Coronary artery (tissue), 2 donors: ENCODE measurements at regions not wholly inside any gene's neighbourhood (a gene's known extent, or its start where the extent isn't known, plus 50 kb on each side); places are given as distances from the start of the nearest gene placed in this dataset.

Experiments
- DNase-seq: peaks from one replicate; pipeline ENCODE4 v3.0.0-alpha.2; 2017; ENCODE audit warnings: low spot score
- H3K27ac ChIP-seq, 2 donors: fragments of 200-600 bp; sonication (generic); one replicate each; pipeline ENCODE4 v1.5.1; 2016 to 2019
- H3K4me3 ChIP-seq: fragments of 200-600 bp; sonication (generic); 2 replicates; pipeline ENCODE4 v1.5.1; 2016; ENCODE audit warnings: mild to moderate bottlenecking, moderate library complexity
- TF ChIP-seq, protein P1 (sequence below): fragments of 200-600 bp; sonication (generic); IDR thresholded peaks from one replicate; pipeline ENCODE4 v1.5.1; 2019; ENCODE audit warnings: antibody characterized with exemption

GRCh38 chr4:18666322-18666721 is 644.8 kb upstream of the LCORL start:
- TF ChIP-seq, protein P1, sequence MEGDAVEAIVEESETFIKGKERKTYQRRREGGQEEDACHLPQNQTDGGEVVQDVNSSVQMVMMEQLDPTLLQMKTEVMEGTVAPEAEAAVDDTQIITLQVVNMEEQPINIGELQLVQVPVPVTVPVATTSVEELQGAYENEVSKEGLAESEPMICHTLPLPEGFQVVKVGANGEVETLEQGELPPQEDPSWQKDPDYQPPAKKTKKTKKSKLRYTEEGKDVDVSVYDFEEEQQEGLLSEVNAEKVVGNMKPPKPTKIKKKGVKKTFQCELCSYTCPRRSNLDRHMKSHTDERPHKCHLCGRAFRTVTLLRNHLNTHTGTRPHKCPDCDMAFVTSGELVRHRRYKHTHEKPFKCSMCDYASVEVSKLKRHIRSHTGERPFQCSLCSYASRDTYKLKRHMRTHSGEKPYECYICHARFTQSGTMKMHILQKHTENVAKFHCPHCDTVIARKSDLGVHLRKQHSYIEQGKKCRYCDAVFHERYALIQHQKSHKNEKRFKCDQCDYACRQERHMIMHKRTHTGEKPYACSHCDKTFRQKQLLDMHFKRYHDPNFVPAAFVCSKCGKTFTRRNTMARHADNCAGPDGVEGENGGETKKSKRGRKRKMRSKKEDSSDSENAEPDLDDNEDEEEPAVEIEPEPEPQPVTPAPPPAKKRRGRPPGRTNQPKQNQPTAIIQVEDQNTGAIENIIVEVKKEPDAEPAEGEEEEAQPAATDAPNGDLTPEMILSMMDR, result no peak
- DNase-seq, result no peak
- H3K4me3 ChIP-seq, result no peak overlapping the region
- no peak overlapping the region for H3K27ac ChIP-seq

DNA sequence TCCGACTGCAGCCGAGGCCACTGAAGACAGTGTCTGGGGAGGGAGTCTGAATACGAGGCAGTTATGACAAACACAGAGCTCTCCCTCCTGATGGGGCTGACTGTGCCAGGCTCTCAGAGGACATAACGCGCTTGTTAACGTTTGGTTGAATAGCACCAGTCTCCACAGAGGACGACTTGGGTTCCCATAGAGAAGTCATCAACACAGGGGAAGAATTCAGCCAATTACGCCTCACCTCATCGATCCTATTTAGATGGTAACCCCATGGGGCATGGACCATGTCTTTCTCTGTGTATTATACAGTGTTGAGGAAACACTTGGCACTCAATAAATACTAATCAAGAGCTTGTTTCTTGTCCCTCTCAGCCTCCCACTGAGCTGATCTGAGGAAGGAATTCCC is 642.6 kb upstream of the LCORL start:
- Histone ChIP-seq H3K27ac (no peak overlapping the region), H3K4me3 (no peak overlapping the region)
- no peak for DNase-seq
- TF ChIP-seq, protein P1, result no peak

- TF ChIP-seq, protein P1, result no peak
- H3K4me3 ChIP-seq, result no peak overlapping the region
- DNase-seq, result no peak
- no peak overlapping the region for H3K27ac ChIP-seq
These were observed 623.8 kb upstream of the LCORL start for GRCh38 chr4:18645351-18645750.

DNA sequence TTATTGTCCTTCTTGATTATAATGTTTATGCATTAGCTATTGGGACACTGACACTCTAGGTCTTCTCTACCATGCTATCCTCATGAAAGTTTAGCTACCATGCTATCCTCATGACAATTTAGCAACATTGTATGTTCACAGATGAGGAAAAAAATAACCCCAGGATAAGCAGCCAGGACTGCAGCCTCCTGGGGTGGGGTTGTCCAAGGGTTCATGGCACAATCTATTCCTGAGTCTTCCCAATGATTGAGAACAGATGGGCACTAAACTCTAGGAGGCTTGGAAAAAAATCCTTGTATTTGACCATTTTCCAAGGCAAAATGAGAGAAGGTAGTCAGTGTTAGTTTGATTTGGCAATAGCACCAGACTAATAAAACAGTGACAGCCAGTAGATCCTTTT is 619.8 kb upstream of the LCORL start:
- TF ChIP-seq, protein P1, result no peak
- Histone ChIP-seq H3K4me3 (no peak overlapping the region), H3K27ac (no peak overlapping the region)
- no peak for DNase-seq

- Histone ChIP-seq H3K27ac (no peak overlapping the region), H3K4me3 (no peak overlapping the region)
- TF ChIP-seq, protein P1, result no peak
- no peak for DNase-seq
These were observed 616.5 kb upstream of the LCORL start for GRCh38 chr4:18638031-18638430.

GRCh38 chr4:18636001-18636585 is 614.5 kb upstream of the LCORL start:
- no peak overlapping the region for H3K4me3 ChIP-seq
- no peak overlapping the region for H3K27ac ChIP-seq
- TF ChIP-seq, protein P1, result no peak
- no peak for DNase-seq

GRCh38 chr4:18635531-18635930 is 614.0 kb upstream of the LCORL start:
- no peak overlapping the region for H3K4me3 ChIP-seq
- TF ChIP-seq, protein P1, result no peak
- no peak overlapping the region for H3K27ac ChIP-seq
- DNase-seq, result no peak
